NT2/D1 (cell line): ENCODE measurements at regions not wholly inside any gene's neighbourhood (a gene's known extent, or its start where the extent isn't known, plus 50 kb on each side); places are given as distances from the start of the nearest gene placed in this dataset.

ENCODE experiments used
- DNase-seq: peaks from one replicate; pipeline ENCODE4 v3.0.0-alpha.2; 2011; ENCODE audit warnings: low read depth, low spot score
- H3K27me3 ChIP-seq: 2 replicates; pipeline ENCODE4 v1.6.0; 2011; ENCODE audit warnings: mild to moderate bottlenecking; ENCODE audit not compliant: insufficient read length, insufficient read depth
- H3K36me3 ChIP-seq: 2 replicates; pipeline ENCODE4 v1.6.1; 2011; ENCODE audit warnings: mild to moderate bottlenecking, low read length, mixed read lengths; ENCODE audit not compliant: insufficient read depth, insufficient read length
- H3K4me1 ChIP-seq: 2 replicates; pipeline ENCODE4 v1.5.1; 2011; ENCODE audit not compliant: insufficient read depth, insufficient read length
- H3K4me3 ChIP-seq: 2 replicates; pipeline ENCODE4 v1.5.1; 2011; ENCODE audit warnings: low read depth; ENCODE audit not compliant: insufficient read length
- H3K9ac ChIP-seq: 2 replicates; pipeline ENCODE4 v1.6.0; 2011; ENCODE audit warnings: low read depth; ENCODE audit not compliant: insufficient read length
- H3K9me3 ChIP-seq: 2 replicates; pipeline ENCODE4 v1.5.1; 2011; ENCODE audit warnings: mild to moderate bottlenecking, low read length; ENCODE audit not compliant: insufficient read depth
- SUZ12 ChIP-seq: IDR thresholded peaks from 2 replicates; pipeline ENCODE4 v1.6.1; 2011; ENCODE audit not compliant: insufficient read length, insufficient read depth; ENCODE audit errors: extremely low read depth
- YY1 ChIP-seq: IDR thresholded peaks from 2 replicates; pipeline ENCODE4 v1.6.1; 2011; ENCODE audit not compliant: insufficient read length, insufficient read depth
- ZNF274 ChIP-seq: IDR thresholded peaks from 2 replicates; pipeline ENCODE4 v1.6.1; 2011; ENCODE audit warnings: mild to moderate bottlenecking, low read depth, low read length

- peak overlapping the region; percentile 22 for H3K9ac ChIP-seq
- H3K9me3 ChIP-seq, result no peaks in the 10 kb centered on the region
- peak; percentile 74 for DNase-seq
- no peaks in the 10 kb centered on the region for H3K36me3 ChIP-seq
- TF ChIP-seq ZNF274, result no peak
- peak overlapping the region; percentile 24 for H3K4me3 ChIP-seq
- no peaks in the 10 kb centered on the region for H3K27me3 ChIP-seq
- peaks cover 2% of the 10 kb centered on the region for H3K4me1 ChIP-seq
Observed at GRCh38 chr12:93167841-93168492, 209.8 kb upstream of the NUDT4 start.

GRCh38 chr12:93168751-93169150 lies 209.0 kb upstream of the NUDT4 start:
- Histone ChIP-seq H3K9me3 (no peaks in the 10 kb centered on the region), H3K9ac (no peak overlapping the region), H3K27me3 (no peaks in the 10 kb centered on the region), H3K4me1 (peaks cover 4% of the 10 kb centered on the region), H3K4me3 (no peak overlapping the region), H3K36me3 (no peaks in the 10 kb centered on the region)
- TF ChIP-seq SUZ12 (no peak), YY1 (no peak), ZNF274 (no peak)
- DNase-seq, result no peak

- Histone ChIP-seq H3K36me3 (no peaks in the 10 kb centered on the region), H3K9ac (no peak overlapping the region), H3K9me3 (no peaks in the 10 kb centered on the region), H3K4me3 (no peak overlapping the region), H3K27me3 (no peaks in the 10 kb centered on the region), H3K4me1 (peaks cover 4% of the 10 kb centered on the region)
- TF ChIP-seq ZNF274 (no peak), YY1 (no peak), SUZ12 (no peak)
- DNase-seq, result no peak
Observed at GRCh38 chr12:93169536-93169935, 208.2 kb upstream of the NUDT4 start.

- Histone ChIP-seq H3K27me3 (no peaks in the 10 kb centered on the region), H3K36me3 (no peaks in the 10 kb centered on the region), H3K4me1 (peaks cover 4% of the 10 kb centered on the region), H3K4me3 (no peak overlapping the region), H3K9ac (no peak overlapping the region), H3K9me3 (no peaks in the 10 kb centered on the region)
- no peak for DNase-seq
- TF ChIP-seq YY1, result no peak
Observed at GRCh38 chr12:93170928-93171327, 206.8 kb upstream of the NUDT4 start.

GRCh38 chr12:93173178-93173957 lies 204.4 kb upstream of the NUDT4 start:
- Histone ChIP-seq H3K36me3 (no peaks in the 10 kb centered on the region), H3K27me3 (no peaks in the 10 kb centered on the region), H3K4me1 (peaks cover 4% of the 10 kb centered on the region), H3K9me3 (peaks cover 11% of the 10 kb centered on the region), H3K9ac (no peak overlapping the region), H3K4me3 (no peak overlapping the region)
- no peak for DNase-seq
- TF ChIP-seq SUZ12, result no peak
- TF ChIP-seq YY1, result no peak
- TF ChIP-seq ZNF274, result no peak

GRCh38 chr12:93174048-93174447 lies 203.7 kb upstream of the NUDT4 start:
- peaks cover 18% of the 10 kb centered on the region for H3K9me3 ChIP-seq
- H3K9ac ChIP-seq, result no peak overlapping the region
- DNase-seq, result no peak
- H3K4me1 ChIP-seq, result peaks cover 4% of the 10 kb centered on the region
- no peaks in the 10 kb centered on the region for H3K27me3 ChIP-seq
- H3K36me3 ChIP-seq, result no peaks in the 10 kb centered on the region
- TF ChIP-seq YY1 (no peak), SUZ12 (no peak), ZNF274 (no peak)
- no peak overlapping the region for H3K4me3 ChIP-seq

- no peak overlapping the region for H3K9ac ChIP-seq
- H3K36me3 ChIP-seq, result no peaks in the 10 kb centered on the region
- no peak for TF ChIP-seq ZNF274
- TF ChIP-seq YY1, result no peak
- no peak for TF ChIP-seq SUZ12
- no peak for DNase-seq
- H3K4me3 ChIP-seq, result no peak overlapping the region
- peaks cover 22% of the 10 kb centered on the region for H3K9me3 ChIP-seq
- H3K4me1 ChIP-seq, result peaks cover 4% of the 10 kb centered on the region
- H3K27me3 ChIP-seq, result no peaks in the 10 kb centered on the region
Observed at GRCh38 chr12:93174473-93174872, 203.3 kb upstream of the NUDT4 start.
